Natural killer cell (primary cell): ENCODE measurements at regions not wholly inside any gene's neighbourhood (a gene's known extent, or its start where the extent isn't known, plus 50 kb on each side); places are given as distances from the start of the nearest gene placed in this dataset.

ENCODE experiments used
- ATAC-seq, 3 donors: fragments of 150-1000 bp in 2 of 3; fragments of 200-7000 bp in 1 of 3; cut with Tn5 transposase; 1 replicate in 1 of 3; 2 replicates in 2 of 3; pipeline ENCODE4 v1.10.0; 2021; ENCODE audit warnings: mild to moderate bottlenecking in 2 of 3, moderate library complexity in 2 of 3
- DNase-seq, 2 donors: peaks; one replicate each; pipeline versions ENCODE4 v3.0.0 to v3.0.0-alpha.2; 2013 to 2021; ENCODE audit warnings: mixed read lengths in 1 of 2
- H3K27ac ChIP-seq: one replicate; pipeline ENCODE4 v1.5.1; 2013; ENCODE audit warnings: mild to moderate bottlenecking, low read length
- H3K27me3 ChIP-seq: one replicate; pipeline ENCODE4 v1.6.1; 2013; ENCODE audit warnings: low read length; ENCODE audit not compliant: control insufficient read depth, insufficient read depth
- H3K36me3 ChIP-seq: one replicate; pipeline ENCODE4 v1.6.1; 2013; ENCODE audit warnings: low read length; ENCODE audit not compliant: control insufficient read depth, insufficient read depth
- H3K4me1 ChIP-seq: one replicate; pipeline ENCODE4 v1.6.1; 2013; ENCODE audit warnings: low read length; ENCODE audit not compliant: control insufficient read depth, insufficient read depth
- H3K4me3 ChIP-seq: one replicate; pipeline ENCODE4 v1.5.1; 2013; ENCODE audit warnings: low read length
- H3K9me3 ChIP-seq: one replicate; pipeline ENCODE4 v1.6.1; 2013; ENCODE audit warnings: low read length; ENCODE audit not compliant: control insufficient read depth, insufficient read depth
- H3K27ac Mint-ChIP-seq, 2 donors: one replicate each; pipeline ENCODE4 v1.8.0; 2022; ENCODE audit warnings: mild to moderate bottlenecking in 2 of 2, mixed read lengths in 2 of 2, moderate library complexity in 1 of 2
- H3K27me3 Mint-ChIP-seq, 2 donors: one replicate each; pipeline ENCODE4 v1.8.0; 2022; ENCODE audit warnings: low read depth in 2 of 2, mixed read lengths in 2 of 2
- H3K36me3 Mint-ChIP-seq: one replicate; pipeline ENCODE4 v1.8.0; 2022; ENCODE audit warnings: mixed read lengths
- H3K4me1 Mint-ChIP-seq, 2 donors: one replicate each; pipeline ENCODE4 v1.8.0; 2022; ENCODE audit warnings: mixed read lengths in 2 of 2
- H3K4me3 Mint-ChIP-seq: one replicate; pipeline ENCODE4 v1.8.0; 2022; ENCODE audit warnings: mild to moderate bottlenecking, moderate library complexity, mixed read lengths
- H3K9me3 Mint-ChIP-seq, 2 donors: one replicate each; pipeline ENCODE4 v1.8.0; 2022; ENCODE audit warnings: mixed read lengths in 2 of 2
- CTCF ChIP-seq: fragments of 200-600 bp; IDR thresholded peaks from one replicate; pipeline ENCODE4 v1.8.0; 2022; ENCODE audit warnings: antibody characterized with exemption
- WGBS: methylation state at CpG from one replicate; pipeline ENCODE4 v1.1.7; 2013; ENCODE audit warnings: missing lambda C conversion rate; ENCODE audit not compliant: insufficient coverage; 5-methylcytosine and 5-hydroxymethylcytosine counted together
- intact Hi-C: fragments of 100-400 bp; cut with micrococcal nuclease; formaldehyde crosslinking; loops from one replicate; pipeline ENCODE4 v1.14.2; 2022

- WGBS, result 89% methylated on average over 2 of the region's 3 CpGs
- no peak overlapping the region for H3K4me3 Mint-ChIP-seq
Measured at GRCh38 chr13:65911546-65912193, 1318.5 kb downstream of the PCDH9 start.

GRCh38 chr13:65909501-65909900, 1320.6 kb downstream of the PCDH9 start:
- Mint-ChIP-seq H3K27ac (no peak overlapping the region), H3K27me3 (no peaks in the 10 kb centered on the region), H3K9me3 (peaks cover 3 to 11% of the 10 kb centered on the region in 2 donors), H3K4me3 (no peak overlapping the region), H3K4me1 (no peaks in the 10 kb centered on the region), H3K36me3 (no peaks in the 10 kb centered on the region)
- H3K36me3 ChIP-seq, result no peaks in the 10 kb centered on the region
- no peaks in the 10 kb centered on the region for H3K4me1 ChIP-seq
- WGBS, result 88% methylated on average over 1 of the region's 1 CpG
- intact Hi-C loops, result no loop called here
- no peak overlapping the region for H3K4me3 ChIP-seq
- no peak for TF ChIP-seq CTCF
- no peak for ATAC-seq
- H3K27me3 ChIP-seq, result no peaks in the 10 kb centered on the region
- peaks cover 11% of the 10 kb centered on the region for H3K9me3 ChIP-seq
- DNase-seq, result no peak
- no peak overlapping the region for H3K27ac ChIP-seq

More at GRCh38 chr13:65911546-65912193, 1318.5 kb downstream of the PCDH9 start:
- Histone ChIP-seq H3K4me3 (no peak overlapping the region), H3K36me3 (no peaks in the 10 kb centered on the region), H3K27me3 (no peaks in the 10 kb centered on the region), H3K27ac (no peak overlapping the region), H3K9me3 (peaks cover 11% of the 10 kb centered on the region), H3K4me1 (no peaks in the 10 kb centered on the region)
- intact Hi-C loops, result no loop called here
- Mint-ChIP-seq H3K27ac (no peak overlapping the region), H3K36me3 (no peaks in the 10 kb centered on the region), H3K9me3 (peaks cover 3 to 8% of the 10 kb centered on the region in 2 donors), H3K4me1 (no peaks in the 10 kb centered on the region), H3K27me3 (no peaks in the 10 kb centered on the region)
- ATAC-seq (no peak), DNase-seq (no peak)
- TF ChIP-seq CTCF, result no peak

- no peaks in the 10 kb centered on the region for H3K4me1 ChIP-seq
- intact Hi-C loops, result no loop called here
- Mint-ChIP-seq H3K36me3 (no peaks in the 10 kb centered on the region), H3K9me3 (peaks cover 3 to 11% of the 10 kb centered on the region in 2 donors), H3K4me3 (no peak overlapping the region), H3K27ac (no peak overlapping the region), H3K4me1 (no peaks in the 10 kb centered on the region), H3K27me3 (no peaks in the 10 kb centered on the region)
- no peak for TF ChIP-seq CTCF
- DNase-seq (no peak), ATAC-seq (no peak)
- peaks cover 11% of the 10 kb centered on the region for H3K9me3 ChIP-seq
- H3K4me3 ChIP-seq, result no peak overlapping the region
- H3K36me3 ChIP-seq, result no peaks in the 10 kb centered on the region
- no peak overlapping the region for H3K27ac ChIP-seq
- WGBS, result 88% methylated on average over 6 of the region's 7 CpGs
- no peaks in the 10 kb centered on the region for H3K27me3 ChIP-seq
Measured at GRCh38 chr13:65907666-65908525, 1322.2 kb downstream of the PCDH9 start.
